IMR-90 (cell line): ENCODE measurements at regions not wholly inside any gene's neighbourhood (a gene's known extent, or its start where the extent isn't known, plus 50 kb on each side); places are given as distances from the start of the nearest gene placed in this dataset.

Experiments
- ATAC-seq: fragments of 200-7000 bp; cut with Tn5 transposase; 2 replicates; pipeline ENCODE4 v1.9.1; 2020; ENCODE audit warnings: low read depth, mild to moderate bottlenecking, moderate library complexity
- BruUV-seq: library from RNA; stranded (reverse); fragments of 400-500 nt; replicated peaks from 2 replicates; lab custom pipeline; 2021; lab: Mats Ljungman, UMichigan
- CTCF ChIA-PET: fragments of 300-600 bp; formaldehyde crosslinking; extraction: SDS; loops from one replicate; lab custom pipeline; 2021; ENCODE audit warnings: antibody characterized with exemption; lab: Yijun Ruan, JAX
- POLR2A ChIA-PET: fragments of 300-600 bp; sonication (Branson Sonifier 250); formaldehyde crosslinking; loops from one replicate; lab custom pipeline; 2022; ENCODE audit warnings: antibody characterized with exemption; ENCODE audit not compliant: unreplicated experiment; lab: Charles Lee
- DNase-seq: peaks from one replicate; pipeline ENCODE4 v3.0.0; 2013
- H2AFZ ChIP-seq: replicated peaks from 2 replicates; pipeline ENCODE3; 2013; ENCODE audit warnings: low read length, mild to moderate bottlenecking; ENCODE audit not compliant: poor library complexity
- H2AK5ac ChIP-seq: 2 replicates; pipeline ENCODE4 v1.6.1; 2013; ENCODE audit warnings: low read depth, low read length, inconsistent platforms
- H2AK9ac ChIP-seq: replicated peaks from 2 replicates; pipeline ENCODE3; 2013; ENCODE audit warnings: mild to moderate bottlenecking, low read depth, low read length, moderate library complexity; ENCODE audit not compliant: poor library complexity
- H2BK120ac ChIP-seq: 2 replicates; pipeline ENCODE4 v1.6.1; 2013; ENCODE audit warnings: low read depth, low read length, inconsistent platforms
- H2BK15ac ChIP-seq: 3 replicates; pipeline ENCODE4 v1.6.1; 2013; ENCODE audit warnings: low read depth, low read length, inconsistent platforms
- H2BK20ac ChIP-seq: 2 replicates; pipeline ENCODE4 v1.6.1; 2013; ENCODE audit warnings: low read depth, mild to moderate bottlenecking, inconsistent platforms, low read length, moderate library complexity
- H2BK5ac ChIP-seq: 2 replicates; pipeline ENCODE4 v1.6.1; 2013; ENCODE audit warnings: mild to moderate bottlenecking, low read depth, low read length, inconsistent platforms; ENCODE audit not compliant: poor library complexity, severe bottlenecking
- H3K14ac ChIP-seq: replicated peaks from 2 replicates; pipeline ENCODE4 v1.6.1; 2013; ENCODE audit warnings: low read depth, low read length, inconsistent platforms
- H3K18ac ChIP-seq: 2 replicates; pipeline ENCODE4 v1.6.1; 2013; ENCODE audit warnings: low read depth, low read length, control low read depth
- H3K23ac ChIP-seq: 2 replicates; pipeline ENCODE4 v1.6.1; 2013; ENCODE audit warnings: low read depth, low read length, inconsistent platforms
- H3K27ac ChIP-seq: 2 replicates; pipeline ENCODE4 v1.5.1; 2013; ENCODE audit warnings: mild to moderate bottlenecking, control low read depth, low read length; ENCODE audit not compliant: insufficient read depth
- H3K27me3 ChIP-seq: 2 replicates; pipeline ENCODE4 v1.6.1; 2013; ENCODE audit warnings: low read length; ENCODE audit not compliant: control insufficient read depth, insufficient read depth
- H3K36me3 ChIP-seq: 2 replicates; pipeline ENCODE4 v1.6.1; 2013; ENCODE audit warnings: low read length, mixed read lengths; ENCODE audit not compliant: control insufficient read depth, insufficient read depth
- H3K4ac ChIP-seq: 2 replicates; pipeline ENCODE4 v1.6.1; 2013; ENCODE audit warnings: low read depth, low read length, inconsistent platforms
- H3K4me1 ChIP-seq: 2 replicates; pipeline ENCODE4 v1.6.1; 2013; ENCODE audit warnings: low read length, mixed read lengths; ENCODE audit not compliant: control insufficient read depth, insufficient read depth
- H3K4me2 ChIP-seq: 2 replicates; pipeline ENCODE4 v1.6.1; 2013; ENCODE audit warnings: low read depth, mild to moderate bottlenecking, control low read depth, low read length, moderate library complexity
- H3K4me3 ChIP-seq: 2 replicates; pipeline ENCODE4 v1.5.1; 2013; ENCODE audit warnings: low read depth, mild to moderate bottlenecking, control low read depth, low read length, moderate library complexity; ENCODE audit not compliant: insufficient read depth
- H3K56ac ChIP-seq: 2 replicates; pipeline ENCODE4 v1.6.1; 2013; ENCODE audit warnings: low read length, inconsistent platforms; ENCODE audit not compliant: insufficient read depth; ENCODE audit errors: extremely low read depth
- H3K79me1 ChIP-seq, 2 experiments: 2 replicates each; pipeline ENCODE4 v1.6.1; 2013; ENCODE audit warnings: low read length in 2 of 2, inconsistent platforms in 1 of 2, low read depth in 1 of 2
- H3K9ac ChIP-seq: 2 replicates; pipeline ENCODE4 v1.6.1; 2013; ENCODE audit warnings: low read depth, low read length, control low read depth
- H3K9me1 ChIP-seq: 2 replicates; pipeline ENCODE4 v1.6.1; 2013; ENCODE audit warnings: low read length, inconsistent platforms; ENCODE audit not compliant: insufficient read depth
- H3K9me3 ChIP-seq: 2 replicates; pipeline ENCODE4 v1.6.1; 2013; ENCODE audit warnings: low read length; ENCODE audit not compliant: control insufficient read depth, insufficient read depth
- H4K20me1 ChIP-seq: 2 replicates; pipeline ENCODE4 v1.6.1; 2013; ENCODE audit warnings: low read length, inconsistent platforms; ENCODE audit not compliant: insufficient read depth
- H4K5ac ChIP-seq: 2 replicates; pipeline ENCODE4 v1.6.1; 2013; ENCODE audit warnings: mild to moderate bottlenecking, low read depth, low read length, control low read depth
- H4K8ac ChIP-seq, 2 experiments: 2 replicates each; pipeline ENCODE4 v1.6.1; 2013; ENCODE audit warnings: low read depth in 2 of 2, low read length in 2 of 2, control low read depth in 1 of 2, inconsistent platforms in 1 of 2
- H4K91ac ChIP-seq: 2 replicates; pipeline ENCODE4 v1.6.1; 2013; ENCODE audit warnings: low read depth, low read length, inconsistent platforms; ENCODE audit not compliant: insufficient read depth
- WGBS, 2 experiments: methylation state at CpG; one replicate each; pipeline versions ENCODE4 v1.1.5 to v1.1.7; 2013; ENCODE audit warnings: missing lambda C conversion rate in 2 of 2; ENCODE audit not compliant: insufficient read length in 1 of 2; ENCODE audit errors: extremely low coverage in 2 of 2; 5-methylcytosine and 5-hydroxymethylcytosine counted together
- dilution Hi-C: fragments of 300-500 bp; cut with HindIII; formaldehyde crosslinking; loops from one replicate; pipeline ENCODE4 v1.14.3; 2018; ENCODE audit warnings: low sequenced_read_pairs; ENCODE audit not compliant: unreplicated experiment
- in situ Hi-C: fragments of 300-500 bp; cut with MboI; formaldehyde crosslinking; loops from 3 replicates; pipeline ENCODE4 v1.14.3; 2019; ENCODE audit warnings: low sequenced_read_pairs, inconsistent platforms, mixed read lengths
- intact Hi-C: fragments of 100-400 bp; cut with micrococcal nuclease; formaldehyde crosslinking; loops from 2 replicates; pipeline ENCODE4 v1.10.0; 2022
- TF ChIP-seq, protein P1 (sequence below): fragments of 150-350 bp; IDR thresholded peaks from 2 replicates; pipeline ENCODE4 v1.6.1; 2017; ENCODE audit warnings: mild to moderate bottlenecking, antibody characterized with exemption, low read length, low read depth

- Histone ChIP-seq H3K9ac (no peak overlapping the region), H3K79me1 (no peaks in the 10 kb centered on the region), H3K4me1 (peaks cover 8% of the 10 kb centered on the region), H3K27ac (no peak overlapping the region), H2BK5ac (no peak overlapping the region), H2AK5ac (peak overlapping the region; percentile 43; the same call in 1 of the 2 replicates), H3K9me3 (no peaks in the 10 kb centered on the region), H3K23ac (no peak overlapping the region), H4K5ac (0 out of 2 replicates have a peak overlapping the region, but pooled peaks have one; percentile 9), H3K4me3 (no peak overlapping the region), H3K36me3 (no peaks in the 10 kb centered on the region), H4K91ac (no peak overlapping the region; the same call in 1 of the 2 replicates), H3K4ac (no peak overlapping the region; the same call in 1 of the 2 replicates), H2BK20ac (peak overlapping the region; percentile 31; the same call in 1 of the 2 replicates), H3K14ac (no peak overlapping the region; the same call in 1 of the 2 replicates), H3K9me1 (no peaks in the 10 kb centered on the region), H2AK9ac (no peak overlapping the region), H3K18ac (peak overlapping the region; percentile 88), H4K20me1 (no peaks in the 10 kb centered on the region), H3K27me3 (no peaks in the 10 kb centered on the region), H4K8ac (no peak overlapping the region), H2BK15ac (0 out of 3 replicates have a peak overlapping the region, but pooled peaks have one; percentile 65), H3K56ac (no peak overlapping the region), H3K4me2 (no peak overlapping the region), H2AFZ (no peak overlapping the region), H2BK120ac (no peak overlapping the region)
- 90% methylated on average over 2 of the region's 3 CpGs; no CpG with 5 or more reads in 1 of the 2 experiments for WGBS, 2 experiments
- TF ChIP-seq, protein P1, sequence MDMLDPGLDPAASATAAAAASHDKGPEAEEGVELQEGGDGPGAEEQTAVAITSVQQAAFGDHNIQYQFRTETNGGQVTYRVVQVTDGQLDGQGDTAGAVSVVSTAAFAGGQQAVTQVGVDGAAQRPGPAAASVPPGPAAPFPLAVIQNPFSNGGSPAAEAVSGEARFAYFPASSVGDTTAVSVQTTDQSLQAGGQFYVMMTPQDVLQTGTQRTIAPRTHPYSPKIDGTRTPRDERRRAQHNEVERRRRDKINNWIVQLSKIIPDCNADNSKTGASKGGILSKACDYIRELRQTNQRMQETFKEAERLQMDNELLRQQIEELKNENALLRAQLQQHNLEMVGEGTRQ = no peak
- POLR2A ChIA-PET = no interaction called here
- intact Hi-C loops (no loop called here), in situ Hi-C loops (no loop called here), dilution Hi-C loops (no loop called here)
- DNase-seq = no peak
- CTCF ChIA-PET = no interaction called here
- no TSS peak for BruUV-seq
- no peak for ATAC-seq
Observed at GRCh38 chr14:53468876-53469275, 315.8 kb upstream of the DDHD1 start.
